Tibial artery (tissue), 4 donors: ENCODE measurements at regions not wholly inside any gene's neighbourhood (a gene's known extent, or its start where the extent isn't known, plus 50 kb on each side); places are given as distances from the start of the nearest gene placed in this dataset.

Experiments used
- DNase-seq, 2 donors: peaks; one replicate each; pipeline ENCODE4 v3.0.0-alpha.2; 2019
- H3K27ac ChIP-seq, 2 donors: fragments of 200-600 bp; sonication (generic) in 1 of 2; 1 replicate in 1 of 2; 2 replicates in 1 of 2; pipeline ENCODE4 v1.5.1; 2018 to 2019; ENCODE audit warnings: mild to moderate bottlenecking in 1 of 2
- H3K27me3 ChIP-seq, 2 donors: fragments of 200-600 bp; sonication (generic) in 1 of 2; one replicate each; pipeline versions ENCODE4 v1.5.1 to v1.6.0; 2016 to 2019
- H3K36me3 ChIP-seq, 3 donors: fragments of 200-600 bp; sonication (generic) in 2 of 3; one replicate each; pipeline ENCODE4 v1.5.1; 2016 to 2019; ENCODE audit warnings: mild to moderate bottlenecking in 2 of 3
- H3K4me1 ChIP-seq, 4 donors: fragments of 200-600 bp; sonication (generic) in 2 of 4; 1 replicate in 3 of 4; 2 replicates in 1 of 4; pipeline ENCODE4 v1.5.1; 2016 to 2019
- H3K4me3 ChIP-seq, 2 donors: fragments of 200-600 bp; sonication (generic) in 1 of 2; 1 replicate in 1 of 2; 2 replicates in 1 of 2; pipeline ENCODE4 v1.5.1; 2018 to 2019; ENCODE audit warnings: mild to moderate bottlenecking in 2 of 2
- H3K9me3 ChIP-seq, 3 donors: fragments of 200-600 bp; sonication (generic) in 1 of 3; one replicate each; pipeline ENCODE4 v1.5.1; 2016 to 2019
- intact Hi-C: fragments of 100-400 bp; cut with DNase I; formaldehyde crosslinking; loops from one replicate; pipeline ENCODE4 v1.15.0; 2023; ENCODE audit warnings: low total_unique reads
- TF ChIP-seq, protein P1 (sequence below), 2 experiments: fragments of 200-600 bp in 1 of 2; fragments of 450-650 bp in 1 of 2; IDR thresholded peaks; one replicate each; pipeline ENCODE4 v1.5.1; 2017 to 2019; ENCODE audit warnings: antibody characterized with exemption in 2 of 2, mild to moderate bottlenecking in 1 of 2, moderate library complexity in 1 of 2

- no peak for DNase-seq
- Histone ChIP-seq H3K27ac (no peak overlapping the region), H3K27me3 (no peaks in the 10 kb centered on the region), H3K9me3 (no peaks in the 10 kb centered on the region), H3K4me3 (no peak overlapping the region), H3K4me1 (no peaks in the 10 kb centered on the region), H3K36me3 (no peaks in the 10 kb centered on the region)
- intact Hi-C loops, result no loop called here
- TF ChIP-seq, protein P1, sequence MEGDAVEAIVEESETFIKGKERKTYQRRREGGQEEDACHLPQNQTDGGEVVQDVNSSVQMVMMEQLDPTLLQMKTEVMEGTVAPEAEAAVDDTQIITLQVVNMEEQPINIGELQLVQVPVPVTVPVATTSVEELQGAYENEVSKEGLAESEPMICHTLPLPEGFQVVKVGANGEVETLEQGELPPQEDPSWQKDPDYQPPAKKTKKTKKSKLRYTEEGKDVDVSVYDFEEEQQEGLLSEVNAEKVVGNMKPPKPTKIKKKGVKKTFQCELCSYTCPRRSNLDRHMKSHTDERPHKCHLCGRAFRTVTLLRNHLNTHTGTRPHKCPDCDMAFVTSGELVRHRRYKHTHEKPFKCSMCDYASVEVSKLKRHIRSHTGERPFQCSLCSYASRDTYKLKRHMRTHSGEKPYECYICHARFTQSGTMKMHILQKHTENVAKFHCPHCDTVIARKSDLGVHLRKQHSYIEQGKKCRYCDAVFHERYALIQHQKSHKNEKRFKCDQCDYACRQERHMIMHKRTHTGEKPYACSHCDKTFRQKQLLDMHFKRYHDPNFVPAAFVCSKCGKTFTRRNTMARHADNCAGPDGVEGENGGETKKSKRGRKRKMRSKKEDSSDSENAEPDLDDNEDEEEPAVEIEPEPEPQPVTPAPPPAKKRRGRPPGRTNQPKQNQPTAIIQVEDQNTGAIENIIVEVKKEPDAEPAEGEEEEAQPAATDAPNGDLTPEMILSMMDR (IDR thresholded peaks at IDR 0.05), result no peak
Measured at GRCh38 chr20:54415967-54416366, 59.4 kb upstream of the DOK5 start.

GRCh38 chr20:54416770-54417169 is 58.6 kb upstream of the DOK5 start:
- Histone ChIP-seq H3K4me3 (no peak overlapping the region), H3K9me3 (peaks cover 0 to under 1% (median 0%) of the 10 kb centered on the region in 3 donors), H3K27ac (no peak overlapping the region), H3K4me1 (no peaks in the 10 kb centered on the region), H3K27me3 (no peaks in the 10 kb centered on the region), H3K36me3 (no peaks in the 10 kb centered on the region)
- intact Hi-C loops, result no loop called here
- TF ChIP-seq, protein P1 (IDR thresholded peaks at IDR 0.05), result no peak
- no peak for DNase-seq

DNA sequence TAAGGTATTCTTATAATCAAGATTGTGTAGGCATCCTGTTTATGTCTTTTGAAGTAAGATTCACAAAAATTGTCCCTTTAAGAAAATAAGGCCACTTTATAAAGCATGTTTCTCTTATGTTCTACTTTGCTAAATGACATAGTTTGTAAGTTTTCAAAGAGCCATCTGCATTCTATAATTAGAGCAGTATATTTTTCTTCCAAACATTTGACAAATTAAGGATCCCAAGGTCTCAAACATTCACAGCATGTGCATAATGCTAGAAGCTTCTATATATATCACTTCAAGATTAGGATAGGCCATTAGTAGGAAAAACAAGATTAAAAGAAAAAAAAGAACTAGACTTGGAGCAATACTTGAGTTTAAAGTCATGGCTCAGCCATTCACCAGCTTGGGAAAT is 55.9 kb upstream of the DOK5 start:
- TF ChIP-seq, protein P1 (IDR thresholded peaks at IDR 0.05), result no peak
- H3K36me3 ChIP-seq, result no peaks in the 10 kb centered on the region
- H3K27ac ChIP-seq, result no peak overlapping the region
- H3K4me1 ChIP-seq, result no peaks in the 10 kb centered on the region
- peaks cover 0 to 5% (median 2%) of the 10 kb centered on the region in 3 donors for H3K9me3 ChIP-seq
- intact Hi-C loops, result no loop called here
- no peaks in the 10 kb centered on the region for H3K27me3 ChIP-seq
- no peak for DNase-seq
- no peak overlapping the region for H3K4me3 ChIP-seq
